IPS-NIHi7 (cell line): ENCODE measurements at regions not wholly inside any gene's neighbourhood (a gene's known extent, or its start where the extent isn't known, plus 50 kb on each side); places are given as distances from the start of the nearest gene placed in this dataset.
"Not testable (repeated sequence)": the region's sequence is repeated elsewhere in the genome, so short reads cannot be mapped to it uniquely, and the experiment has no call there.

Experiments
- DNase-seq: peaks from one replicate; pipeline ENCODE4 v3.0.0; 2012; ENCODE audit warnings: mixed read lengths; ENCODE audit errors: extremely low spot score

DNA sequence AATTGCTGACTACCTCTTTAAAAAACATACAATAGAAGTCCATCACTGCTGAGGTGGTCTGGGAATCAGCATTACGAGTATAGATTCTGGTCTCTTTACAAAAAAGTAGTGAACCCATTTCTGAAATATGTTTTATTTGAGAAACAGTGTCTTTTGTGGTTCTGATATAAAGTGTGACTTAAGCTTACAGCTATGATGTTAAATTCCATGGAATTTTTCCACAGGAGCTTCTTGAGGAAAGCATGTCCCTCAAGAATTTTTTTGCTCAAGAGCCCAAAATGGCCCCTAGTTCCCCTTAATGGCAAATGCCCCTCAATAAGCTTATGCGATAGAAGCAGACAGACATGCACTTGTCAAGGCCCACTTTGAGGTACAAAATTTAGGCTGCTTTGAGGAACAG is 265.7 kb downstream of the FAM170A start:
- DNase-seq, result no peak

DNA sequence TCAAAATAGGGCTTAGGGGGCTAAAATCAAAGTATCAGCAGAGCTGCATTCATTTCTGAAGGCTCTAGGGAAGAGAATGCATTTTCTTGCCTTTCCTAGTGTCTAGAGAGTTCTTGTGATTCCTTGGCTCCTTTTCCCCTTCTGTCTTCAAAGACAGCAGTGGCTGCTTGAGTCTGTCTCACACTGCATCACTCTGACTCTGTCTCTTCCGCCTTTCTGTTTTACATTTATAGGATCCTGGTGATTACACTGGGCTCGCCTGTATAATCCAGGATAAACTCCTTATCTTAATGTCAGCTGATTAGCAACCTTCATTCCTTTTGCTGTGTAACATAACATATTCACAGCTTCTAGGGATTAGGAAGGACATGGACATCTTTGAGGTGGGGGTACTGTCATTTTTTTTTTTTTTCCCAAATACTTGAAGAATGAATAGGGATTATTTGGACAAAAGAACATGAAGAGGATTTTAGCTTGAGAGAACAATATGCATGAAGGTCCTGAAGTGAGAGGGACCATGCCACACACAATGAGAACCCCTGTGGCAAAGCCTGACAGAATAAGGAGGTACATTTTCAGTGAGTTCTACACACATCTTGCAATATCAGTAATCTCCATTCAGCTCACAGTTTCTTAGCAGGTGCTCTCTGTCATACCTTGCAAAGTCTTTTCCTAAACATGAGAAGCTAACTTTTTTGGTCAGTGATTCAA is 267.6 kb downstream of the FAM170A start:
- DNase-seq, result no peak

DNA sequence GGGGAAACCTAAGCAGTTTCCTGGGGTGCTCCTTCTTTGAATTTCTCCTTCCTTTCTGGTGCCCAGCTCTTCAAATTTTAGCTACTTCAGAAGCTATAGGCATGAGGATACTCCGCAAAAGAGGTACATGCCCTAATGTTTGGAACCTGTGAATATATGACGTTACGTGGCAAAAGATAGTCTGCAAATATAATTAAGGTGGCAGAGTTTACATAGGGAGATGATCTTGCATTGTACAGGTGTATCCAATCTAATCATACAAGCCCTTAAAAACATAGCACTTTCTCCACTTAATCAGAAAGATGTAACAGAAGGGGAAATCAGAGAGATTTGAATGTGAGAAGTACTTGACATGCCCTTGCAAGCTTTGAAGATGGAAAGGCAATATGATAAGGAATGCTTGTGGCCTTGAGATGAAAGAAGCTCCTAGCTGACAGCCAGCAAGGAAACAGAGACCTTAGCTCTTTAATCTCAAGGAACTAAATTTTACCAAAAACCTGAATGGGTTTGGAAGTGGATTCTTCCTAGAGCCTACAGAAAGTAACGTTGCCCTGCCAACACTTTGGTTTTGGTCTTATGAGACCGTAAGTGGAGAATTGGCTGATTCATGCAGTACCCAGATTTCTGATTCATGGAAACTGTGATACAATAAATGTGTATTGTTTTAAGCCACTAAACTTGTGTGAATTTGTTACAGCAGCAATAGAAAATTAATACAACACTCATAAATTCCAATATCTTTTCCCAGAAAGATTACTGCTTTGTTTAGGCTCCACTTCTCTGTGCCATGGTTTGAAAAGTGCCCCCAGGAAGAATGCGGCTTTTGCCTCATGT is 268.4 kb downstream of the FAM170A start:
- no peak for DNase-seq

DNA sequence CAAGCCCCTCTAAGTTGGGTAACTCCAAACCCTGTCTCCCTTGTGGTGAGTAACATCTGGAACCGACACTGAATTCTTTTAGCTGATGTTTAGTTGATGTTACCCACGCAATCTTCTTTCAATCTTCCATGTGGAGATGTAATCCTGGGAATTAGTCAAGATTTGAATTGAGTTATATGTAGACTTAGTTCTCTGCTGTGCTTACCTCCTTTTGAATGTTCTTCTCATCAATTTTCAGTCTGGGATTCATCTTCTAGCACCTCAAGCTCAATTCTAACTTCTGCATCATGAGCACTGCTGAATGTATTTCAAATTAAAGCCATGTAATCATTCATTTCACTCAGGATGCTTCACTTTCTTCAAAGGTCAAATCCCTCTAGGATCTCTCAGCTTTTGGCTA is 270.6 kb downstream of the FAM170A start:
- DNase-seq, result no peak

DNA sequence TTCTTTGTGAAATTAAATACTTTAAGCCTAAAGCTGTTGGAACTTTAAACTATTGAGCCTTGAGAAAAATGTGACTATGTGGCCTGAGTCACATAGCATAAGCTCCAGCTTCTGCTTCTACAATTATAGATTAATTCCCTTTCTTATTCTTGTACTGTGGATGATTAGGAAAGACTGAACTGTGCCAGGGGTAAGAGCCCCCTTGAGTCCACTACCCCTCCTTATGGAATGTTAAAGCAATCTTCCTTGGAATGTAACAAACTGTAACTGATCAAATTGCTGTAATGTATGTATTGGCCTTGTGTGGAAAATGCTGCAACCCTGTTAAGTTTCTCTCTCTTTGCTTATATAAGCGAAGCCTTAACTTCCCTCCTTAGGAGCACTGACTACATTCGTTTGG is 273.2 kb downstream of the FAM170A start:
- DNase-seq, result no peak

DNA sequence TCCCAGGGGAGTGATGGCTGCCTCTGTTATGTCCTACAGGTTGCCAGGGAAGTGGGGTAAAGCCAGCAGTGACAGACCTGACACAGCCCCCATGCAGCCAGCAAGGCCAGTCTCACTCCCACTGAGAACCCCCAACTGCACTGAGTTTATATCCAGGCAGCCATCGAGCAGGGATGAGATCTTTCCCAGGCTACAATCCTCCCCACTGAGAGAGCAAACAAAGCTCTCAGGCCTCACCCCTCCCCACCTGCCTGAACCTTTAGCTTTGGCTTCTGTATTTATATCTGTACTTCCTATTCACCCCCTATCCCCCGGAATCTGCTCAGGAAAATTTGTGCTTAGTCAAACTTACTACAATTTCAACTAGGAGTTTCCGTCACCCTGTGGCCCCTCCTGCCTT is 284.1 kb downstream of the FAM170A start:
- DNase-seq, result no peak

DNA sequence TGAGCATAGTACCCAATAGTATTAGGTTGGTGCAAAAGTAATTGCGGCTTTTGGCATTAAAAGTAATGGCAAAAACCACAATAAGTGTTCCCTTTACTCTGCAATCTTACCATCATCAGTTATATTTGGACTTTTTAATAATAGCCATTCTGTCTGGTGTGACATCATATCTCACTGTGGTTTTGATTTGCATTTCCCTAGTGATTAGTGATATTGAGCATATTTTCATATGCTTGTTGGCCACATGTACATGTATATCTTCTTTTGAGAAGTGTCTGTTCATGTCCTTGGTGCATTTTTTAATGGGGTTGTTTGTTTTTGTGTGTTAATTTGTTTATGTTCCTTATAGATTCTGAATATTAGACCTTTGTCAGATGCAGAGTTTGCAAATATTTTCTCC is 289.9 kb downstream of the FAM170A start:
- DNase-seq, result no peak

DNA sequence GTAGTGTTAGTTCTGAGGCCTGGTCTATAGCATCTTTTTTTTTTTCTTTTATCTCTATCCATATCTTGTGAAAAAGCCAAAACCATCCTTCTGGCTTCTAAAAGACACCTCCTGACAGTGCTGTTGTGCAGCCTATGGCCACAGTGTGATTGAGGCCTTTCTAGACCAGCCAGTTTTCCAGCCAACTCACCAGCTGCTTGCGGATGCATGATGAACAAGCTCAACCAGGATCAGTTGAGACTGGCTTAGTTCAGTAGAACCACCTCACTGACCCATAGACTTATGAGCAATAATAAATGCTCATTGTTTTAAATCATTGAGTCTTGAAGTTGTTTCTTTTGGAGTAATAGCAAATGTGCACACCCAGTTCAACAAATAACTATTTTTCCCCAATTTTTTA is 296.9 kb downstream of the FAM170A start:
- no peak for DNase-seq

DNA sequence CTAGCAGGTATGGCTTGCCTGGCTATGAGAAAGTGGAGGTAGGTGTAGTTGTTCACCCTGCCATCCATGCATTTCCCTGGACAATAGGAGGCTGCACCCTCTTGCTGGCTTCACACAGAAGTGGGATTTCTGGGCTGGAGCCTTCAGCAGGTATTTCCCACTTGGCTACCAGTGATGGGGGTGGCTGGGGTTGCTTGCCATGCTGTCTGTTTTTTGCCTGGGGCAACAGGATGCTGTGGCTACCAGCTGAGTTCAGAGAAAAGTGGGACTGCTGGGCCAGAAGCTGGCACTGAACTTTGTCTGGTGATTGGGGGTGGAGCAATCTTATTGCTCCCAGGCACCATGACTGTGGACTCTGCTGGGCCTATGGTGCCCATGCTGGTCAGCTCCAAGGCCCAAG is 299.6 kb downstream of the FAM170A start:
- no peak for DNase-seq

DNA sequence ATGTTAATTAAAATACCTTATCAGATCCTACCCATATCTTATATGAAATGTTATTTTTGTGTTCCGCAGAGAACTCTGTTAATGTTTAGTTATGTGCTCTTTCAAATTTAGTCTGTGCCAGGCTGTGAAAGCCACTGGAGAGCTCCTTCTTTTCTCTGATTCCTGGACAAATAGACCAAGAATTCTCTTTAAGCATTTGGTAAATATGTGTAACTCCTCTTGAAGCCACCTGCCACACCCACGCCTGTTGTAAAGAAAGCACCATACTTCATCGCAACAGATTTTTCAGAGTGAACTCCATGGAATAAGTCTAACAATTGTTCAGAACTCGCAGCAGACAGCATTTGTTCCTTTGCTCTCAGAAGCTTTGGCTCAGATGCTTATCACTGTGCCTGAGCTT is 301.1 kb downstream of the FAM170A start:
- no peak for DNase-seq

DNA sequence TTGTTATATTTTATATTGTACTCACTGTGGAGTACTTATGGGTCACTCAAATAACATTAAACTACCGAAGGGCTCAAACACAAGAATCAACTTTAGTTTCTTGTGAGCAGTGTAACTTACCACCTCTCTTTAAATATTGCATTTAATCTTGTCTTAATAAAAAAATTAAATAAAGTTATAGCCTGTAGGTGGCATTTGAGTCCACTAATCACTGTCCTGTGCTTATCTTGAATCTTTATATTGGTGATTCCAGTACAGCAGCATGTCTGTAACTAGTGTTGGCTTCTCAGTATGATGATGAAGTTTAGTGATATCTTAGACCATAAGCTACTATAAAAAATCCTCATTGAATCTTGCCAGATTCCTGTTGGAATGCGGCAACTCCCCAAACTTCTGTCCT is 313.8 kb downstream of the FAM170A start:
- no peak for DNase-seq

DNA sequence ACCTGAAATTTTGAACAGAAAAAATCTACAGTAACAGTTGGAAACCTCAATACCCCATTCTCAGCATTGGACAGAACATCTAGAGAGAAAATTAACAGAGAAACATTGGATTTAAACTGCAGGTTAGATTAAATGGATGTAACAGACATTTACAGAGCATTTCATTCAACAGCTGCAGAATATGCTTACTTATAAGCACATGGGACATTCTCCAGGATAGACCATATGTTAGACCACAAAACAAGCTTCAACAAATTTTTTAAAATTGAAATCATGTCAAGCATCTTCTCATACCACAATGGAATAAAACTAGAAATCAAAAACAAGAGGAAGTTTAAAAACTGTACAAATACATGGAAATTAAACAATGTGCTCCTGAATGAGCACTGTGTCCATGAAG is 316.3 kb downstream of the FAM170A start:
- no peak for DNase-seq

DNA sequence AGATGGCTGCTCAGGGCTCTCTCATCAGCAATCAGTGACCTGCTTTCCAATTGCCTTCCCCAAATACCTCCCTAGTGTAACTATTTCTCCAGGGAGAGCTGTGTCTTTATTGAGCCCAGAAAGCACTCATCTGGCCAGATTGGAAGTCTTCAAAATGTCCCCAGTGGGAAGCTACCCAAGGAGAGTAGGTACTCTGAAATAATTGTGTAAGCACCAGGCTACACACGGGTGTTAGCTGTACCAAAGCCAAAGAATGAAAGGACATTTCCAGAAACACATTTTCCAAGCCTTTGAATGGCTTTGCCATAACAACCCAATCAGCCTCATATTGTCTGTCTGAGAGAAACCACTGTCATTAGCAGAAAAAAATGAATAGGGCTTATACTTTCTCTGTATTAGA is 318.8 kb downstream of the FAM170A start:
- no peak for DNase-seq

DNA sequence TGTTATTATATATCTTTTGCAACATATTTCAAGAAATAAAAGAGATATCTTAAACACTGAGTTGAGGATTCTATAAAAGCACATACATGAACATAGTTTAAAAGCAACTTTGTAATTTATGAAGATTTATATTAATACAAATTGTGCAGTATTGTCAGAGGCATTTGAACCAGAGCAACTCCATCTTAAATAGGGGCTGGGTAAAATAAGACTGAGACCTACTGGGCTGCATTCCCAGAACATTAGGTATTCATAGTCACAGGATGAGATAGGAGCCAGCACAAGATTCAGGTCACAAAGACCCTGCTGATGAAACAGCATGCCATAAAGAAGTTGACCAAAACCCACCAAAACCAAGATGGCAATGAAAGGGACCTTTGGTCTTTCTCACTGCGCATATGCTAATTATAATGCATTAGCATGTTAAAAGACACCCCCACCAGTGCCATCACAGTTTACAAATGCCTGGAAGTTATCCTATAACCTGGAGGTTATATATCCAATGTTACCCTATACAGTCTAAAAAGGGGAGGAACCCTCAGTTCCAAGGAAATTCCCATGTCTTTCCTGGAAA is 320.2 kb downstream of the FAM170A start:
- no peak for DNase-seq

DNA sequence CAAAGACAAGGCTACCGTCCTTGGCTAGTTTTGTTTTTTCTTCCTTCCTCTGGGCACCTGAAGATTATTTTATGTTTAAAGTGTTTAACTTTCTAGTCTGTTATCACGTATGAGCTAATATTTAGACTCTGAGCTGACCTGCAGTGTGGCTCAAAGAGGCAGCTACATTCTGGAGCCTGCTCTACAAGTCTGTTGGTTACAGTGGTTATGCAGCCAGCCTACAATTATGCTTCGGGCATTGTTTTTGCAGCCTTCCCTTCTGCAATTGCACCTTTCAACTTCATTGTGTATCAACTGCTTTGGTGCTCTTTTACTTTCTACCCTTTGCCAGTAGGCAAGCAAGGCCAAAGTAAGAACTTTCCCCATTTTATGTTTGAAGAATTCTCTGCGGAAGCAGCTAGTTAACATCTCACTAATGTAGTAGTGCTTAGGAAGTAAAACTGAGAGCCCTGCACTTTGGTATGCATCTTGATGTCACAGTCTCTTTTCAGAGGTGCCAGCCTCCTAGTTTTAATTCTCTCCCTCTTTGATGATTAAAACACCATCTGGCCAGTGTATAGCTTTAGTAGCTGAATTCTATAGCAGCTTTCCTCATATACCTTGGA is 322.1 kb downstream of the FAM170A start:
- DNase-seq, result no peak

DNA sequence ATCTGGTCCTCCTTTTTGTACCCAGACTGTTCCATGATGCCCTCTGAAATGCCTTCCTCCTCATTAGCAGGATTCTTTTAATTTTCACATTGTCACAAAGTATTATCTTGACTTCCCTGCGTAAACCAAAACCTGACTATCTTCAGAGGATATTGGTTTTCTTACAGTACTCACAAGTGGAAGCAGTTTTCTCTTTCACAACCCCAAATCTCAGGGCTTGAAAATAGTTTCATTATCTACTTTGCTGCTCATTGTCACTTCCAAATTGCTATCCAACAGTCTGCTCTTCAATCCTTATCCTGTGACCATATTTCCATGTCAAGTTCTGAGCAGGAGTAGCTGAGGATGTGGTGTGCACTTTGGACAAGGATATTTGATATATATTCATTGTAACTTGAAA is 324.1 kb downstream of the FAM170A start:
- no peak for DNase-seq

DNA sequence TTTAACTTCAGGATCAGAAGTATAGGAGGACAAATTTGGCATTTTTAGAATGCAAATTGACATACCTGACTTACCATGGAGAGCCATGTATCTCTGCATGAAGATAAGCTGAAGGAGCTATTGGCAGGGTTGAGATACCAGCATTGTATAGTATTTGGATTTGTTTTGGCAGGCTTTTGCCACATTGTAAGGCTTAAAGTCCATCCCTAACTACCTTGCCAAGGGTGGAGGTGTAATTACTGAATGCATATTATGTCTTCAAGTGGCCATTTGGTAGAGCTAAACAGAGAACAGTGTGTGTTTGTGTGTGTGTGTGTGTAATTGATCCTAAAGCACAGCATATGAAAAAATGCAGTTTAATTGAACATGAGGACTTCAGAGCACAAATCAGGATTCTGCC is 324.7 kb downstream of the FAM170A start:
- DNase-seq, result no peak

DNA sequence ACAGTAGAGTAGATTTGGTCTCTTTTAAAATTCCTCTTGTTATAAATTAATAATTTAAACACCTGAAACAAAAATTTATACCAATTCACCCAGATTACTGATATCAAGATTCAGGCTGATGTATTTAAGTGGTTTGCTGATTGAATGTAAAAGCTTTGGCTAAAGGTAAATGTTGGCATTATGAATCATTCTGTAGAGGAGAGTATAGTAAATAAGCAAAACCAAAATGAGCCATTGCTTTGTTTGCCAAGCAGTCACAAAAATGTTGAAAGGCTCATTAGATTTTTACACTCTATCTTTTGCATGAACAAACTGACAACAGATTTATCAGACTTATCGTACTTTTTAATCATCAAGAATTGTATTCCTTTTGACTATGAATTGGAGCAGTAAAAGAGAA is 332.6 kb downstream of the FAM170A start:
- no peak for DNase-seq

DNA sequence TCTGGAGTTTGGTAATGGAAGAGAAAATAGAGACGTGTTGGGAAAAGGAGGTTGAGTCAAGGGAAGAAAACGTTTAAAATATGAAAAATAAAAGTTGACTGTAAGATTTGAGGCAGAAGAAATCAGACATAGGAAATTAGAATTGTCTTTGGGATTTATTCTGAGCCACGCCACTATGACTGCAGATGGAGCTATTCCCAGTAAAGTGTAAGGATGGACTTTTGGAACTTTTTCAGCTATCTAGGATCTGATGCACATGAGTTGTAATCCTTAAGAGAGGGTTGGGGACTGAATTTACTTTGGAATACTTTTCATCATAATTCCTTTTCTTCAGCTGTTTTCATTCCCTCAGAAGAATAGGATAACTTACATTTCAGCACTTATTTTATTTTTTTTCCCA is 336.7 kb downstream of the FAM170A start:
- no peak for DNase-seq

DNA sequence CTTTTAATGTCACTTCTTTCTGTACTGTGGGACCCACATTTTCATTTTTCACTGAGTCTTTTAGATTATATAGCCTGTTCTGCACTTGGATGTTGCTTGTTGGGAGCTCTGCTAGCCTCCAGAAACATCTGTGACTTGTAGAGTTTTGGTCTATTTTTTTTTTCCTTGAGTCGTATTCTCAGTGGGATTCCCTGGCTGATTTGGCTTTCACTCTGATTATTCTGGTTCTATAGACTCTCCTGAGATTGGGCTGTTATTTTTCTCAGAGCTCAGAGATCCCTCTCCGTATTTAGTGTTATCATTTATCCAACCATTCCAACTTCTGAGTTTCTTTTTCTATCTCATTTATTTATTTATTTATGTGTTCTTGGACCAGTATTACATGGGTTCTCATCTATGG is 339.3 kb downstream of the FAM170A start:
- DNase-seq, result no peak

DNA sequence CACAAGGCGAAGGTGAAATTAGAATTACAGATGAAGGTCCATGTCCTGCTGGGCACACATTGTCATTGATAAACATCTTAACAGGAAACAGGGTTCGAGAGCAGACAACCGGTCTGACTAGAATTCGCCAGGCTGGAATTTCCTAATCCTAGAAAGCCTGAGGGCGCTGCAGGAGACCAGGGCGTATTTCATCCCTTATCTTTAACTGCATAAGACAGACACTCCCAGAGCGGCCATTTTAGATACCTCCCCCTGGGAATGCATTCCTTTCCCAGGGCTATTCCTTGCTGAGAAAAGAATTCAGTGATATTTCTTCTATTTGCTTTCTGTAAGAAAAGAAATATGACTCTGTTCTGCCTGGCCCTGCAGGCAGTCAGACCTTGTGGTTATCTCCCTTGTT is 357.7 kb downstream of the FAM170A start:
- DNase-seq, result not testable (repeated sequence)

DNA sequence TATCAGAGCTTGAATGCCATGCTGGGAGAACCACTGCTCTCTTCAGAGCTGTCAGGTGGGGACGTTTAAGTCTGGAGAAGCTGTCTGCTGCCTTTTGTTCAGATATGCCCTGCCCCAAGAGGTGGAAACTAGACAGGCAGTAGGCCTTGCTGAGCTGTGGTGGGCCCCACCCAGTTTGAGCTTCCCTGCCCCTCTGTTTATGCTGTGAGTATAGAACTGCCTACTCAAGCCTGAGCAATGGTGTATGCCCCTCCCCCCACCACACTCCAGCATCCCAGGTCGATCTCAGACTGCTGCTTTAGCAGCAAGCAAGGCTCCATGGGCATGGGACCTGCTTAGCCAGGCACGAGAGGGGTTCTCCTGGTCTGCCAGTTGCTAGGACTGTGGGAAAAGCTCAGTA is 362.3 kb downstream of the FAM170A start:
- no peak for DNase-seq

DNA sequence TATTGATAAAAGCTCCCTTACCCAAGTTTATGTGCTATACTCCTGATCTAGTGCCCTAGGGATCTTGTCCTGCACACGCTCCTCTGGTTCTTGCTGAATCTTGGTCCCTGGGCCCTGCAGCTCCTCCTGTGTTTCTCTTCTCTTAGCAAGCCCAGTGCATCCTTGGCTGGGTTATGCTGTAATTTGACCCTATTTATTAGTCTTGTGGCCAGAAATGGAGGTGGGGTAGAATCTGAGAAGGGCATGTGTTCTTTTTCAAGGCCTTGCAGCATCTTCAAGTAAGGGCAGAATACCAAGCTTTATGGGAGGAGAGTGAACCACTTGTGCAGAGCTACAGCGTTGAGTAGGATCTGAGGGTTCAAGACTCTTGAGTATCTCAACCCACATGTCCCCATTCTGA is 366.8 kb downstream of the FAM170A start:
- DNase-seq, result no peak
